ENCODE measurements at regions not wholly inside any gene's neighbourhood (a gene's known extent, or its start where the extent isn't known, plus 50 kb on each side); places are given as distances from the start of the nearest gene placed in this dataset.
"Not testable (repeated sequence)": the region's sequence is repeated elsewhere in the genome, so short reads cannot be mapped to it uniquely, and the experiment has no call there.

DNA sequence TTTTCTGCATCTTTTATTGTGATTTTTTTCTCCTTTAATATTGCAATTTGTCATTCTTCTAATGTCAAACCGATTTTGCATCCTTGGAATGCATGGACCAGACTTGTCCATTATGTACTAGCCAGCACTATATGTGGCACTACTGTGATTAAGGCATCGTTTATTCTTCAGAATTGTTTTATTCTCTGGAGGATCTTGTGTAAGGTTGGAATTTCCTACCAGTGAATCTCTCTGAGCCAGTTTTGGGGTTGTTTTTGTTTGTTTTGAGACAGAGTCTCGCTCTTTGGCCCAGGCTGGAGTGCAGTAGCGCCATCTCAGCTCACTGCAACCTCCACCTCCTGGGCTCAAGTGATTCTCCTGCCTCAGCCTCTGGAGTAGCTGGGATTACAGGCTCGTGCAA is 58.5 kb downstream of the IGLL5 start:
- DNase-seq (ENCODE audit: low spot score), result no peak

DNA sequence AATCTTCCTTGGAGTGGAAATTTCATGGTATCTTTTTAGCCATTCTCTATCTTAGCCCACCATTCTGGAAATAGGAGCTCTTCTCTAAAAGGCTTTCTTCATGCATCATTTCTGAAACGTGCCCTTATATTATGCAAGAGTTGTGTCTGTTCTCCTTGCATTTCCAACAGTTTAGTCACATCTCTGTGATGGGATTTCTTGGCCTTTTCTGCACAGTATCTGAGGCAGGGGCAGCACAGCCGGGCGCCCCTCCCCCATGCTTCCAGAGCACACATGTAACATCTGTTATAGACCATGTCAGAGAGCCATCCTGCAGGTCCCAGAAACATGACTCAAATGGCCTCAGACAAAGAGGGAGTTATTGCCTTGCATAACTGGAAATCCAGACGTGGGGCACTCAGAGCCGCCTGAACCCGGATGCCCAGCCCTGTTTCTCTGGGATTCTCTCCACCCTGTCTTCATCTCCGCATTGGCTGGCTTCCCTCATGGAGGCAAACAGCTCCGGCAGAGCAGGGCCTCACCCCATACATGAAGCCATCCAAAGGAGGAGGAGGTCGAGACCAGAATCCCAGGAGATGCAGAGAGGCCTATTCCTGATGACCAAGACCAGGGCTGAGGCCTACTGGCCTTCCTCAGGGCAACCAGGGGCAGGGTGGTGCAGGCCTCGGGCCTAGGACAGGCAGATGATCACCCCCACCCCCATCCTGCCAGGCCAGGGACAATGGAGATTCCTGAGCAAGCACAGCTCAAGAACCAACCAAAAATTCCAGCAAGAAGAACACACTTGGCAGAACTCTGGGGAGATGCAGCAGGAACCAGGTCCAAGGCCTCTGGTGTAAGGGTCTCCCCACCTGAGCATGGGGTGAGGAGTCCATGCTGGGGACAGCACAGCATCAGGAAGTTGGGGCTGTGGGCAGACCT is 61.3 kb downstream of the IGLL5 start:
- DNase-seq (ENCODE audit: low spot score), result no peak

DNA sequence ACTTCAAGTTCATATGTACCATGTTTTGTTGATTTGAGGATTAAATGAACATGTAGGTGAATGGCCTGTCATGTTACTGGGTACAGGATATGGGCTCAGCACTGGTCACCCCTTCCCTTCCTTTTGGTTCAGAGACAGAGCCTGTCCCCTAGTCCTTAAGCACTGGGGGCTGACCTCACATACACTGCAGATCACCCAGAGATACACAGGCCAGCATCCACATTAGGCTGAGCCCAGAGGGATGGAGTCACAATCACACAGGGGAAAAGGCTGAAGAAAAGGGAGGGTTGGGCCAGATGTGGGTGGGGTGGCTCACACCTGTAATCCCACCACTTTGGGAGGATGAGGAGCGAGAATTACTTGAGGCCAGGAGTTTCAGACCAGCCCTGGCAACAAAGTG is 62.3 kb downstream of the IGLL5 start:
- no peak for DNase-seq (ENCODE audit: low spot score)

DNA sequence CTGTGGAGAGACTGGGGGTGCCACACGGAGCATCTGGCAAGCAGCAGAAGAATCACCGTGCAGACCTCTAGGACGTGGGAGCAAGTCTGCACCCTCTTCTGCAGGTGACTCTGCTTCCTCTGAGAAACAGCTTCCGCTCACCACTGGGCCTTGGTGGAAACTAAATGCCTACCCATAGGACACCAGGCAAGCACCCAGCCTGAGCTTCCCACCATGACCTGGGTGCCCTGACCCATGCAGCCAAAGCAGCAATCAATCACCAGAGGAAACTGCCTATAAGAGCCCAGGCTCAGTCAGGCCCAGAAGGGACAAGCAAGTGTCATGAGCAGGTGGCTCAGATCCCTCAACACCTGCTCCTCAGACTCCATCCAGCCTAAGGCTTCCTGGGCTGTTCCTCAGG is 63.4 kb downstream of the IGLL5 start:
- DNase-seq (ENCODE audit: low spot score), result no peak

DNA sequence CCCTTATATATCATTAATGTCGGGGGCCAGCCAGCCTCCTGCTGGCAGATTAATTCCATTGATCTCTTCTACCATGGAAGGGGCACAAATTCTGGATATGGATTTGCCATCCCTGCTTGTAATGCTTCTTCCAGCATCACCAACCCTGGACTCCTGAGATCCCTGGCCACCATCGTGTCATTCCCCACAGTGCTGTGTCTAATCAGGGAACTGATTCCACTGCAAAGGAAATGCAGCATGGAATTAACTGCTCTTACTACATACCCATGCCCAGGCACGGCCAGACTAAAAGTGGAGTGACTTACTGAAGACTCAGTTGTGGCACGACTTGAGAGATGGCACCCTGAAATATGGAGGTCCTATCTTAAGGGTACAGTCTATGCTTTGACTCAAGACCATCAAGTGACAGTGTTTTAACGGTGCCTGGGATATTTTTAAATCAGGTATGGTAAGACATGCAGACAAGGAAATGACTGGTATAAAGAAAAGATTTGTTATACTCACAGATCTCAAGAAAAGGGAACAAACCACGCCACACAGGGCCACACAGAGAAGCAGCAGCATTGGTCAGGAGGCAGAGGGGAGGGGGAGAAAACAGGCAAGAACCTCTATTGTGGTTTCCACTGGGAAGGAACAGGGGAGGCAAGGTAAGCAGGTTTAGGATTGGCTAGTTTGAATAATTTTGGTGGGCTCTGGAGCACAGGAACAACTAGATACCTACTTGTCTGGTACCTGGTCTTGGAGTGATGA is 65.1 kb downstream of the IGLL5 start:
- no peak for DNase-seq (ENCODE audit: low spot score)

DNA sequence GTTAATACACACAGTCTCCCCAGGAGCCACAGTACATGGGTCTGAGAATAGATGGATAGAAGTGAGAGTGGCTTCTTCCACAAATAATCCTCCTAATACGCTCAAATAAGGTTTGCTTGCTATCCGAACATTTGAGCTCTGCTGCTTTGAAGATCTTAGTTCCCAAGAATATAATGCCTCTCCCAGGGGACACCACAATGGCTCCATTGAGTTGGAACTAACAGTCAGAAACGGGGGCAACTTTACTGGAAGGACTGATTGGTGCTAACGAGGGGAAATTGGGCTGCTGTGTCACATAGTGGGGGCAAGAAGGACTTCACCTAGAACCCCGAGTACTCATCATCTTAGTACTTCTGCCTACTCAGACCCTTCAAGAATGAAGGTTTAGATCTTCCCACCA is 66.2 kb downstream of the IGLL5 start:
- DNase-seq (ENCODE audit: low spot score), result no peak

DNA sequence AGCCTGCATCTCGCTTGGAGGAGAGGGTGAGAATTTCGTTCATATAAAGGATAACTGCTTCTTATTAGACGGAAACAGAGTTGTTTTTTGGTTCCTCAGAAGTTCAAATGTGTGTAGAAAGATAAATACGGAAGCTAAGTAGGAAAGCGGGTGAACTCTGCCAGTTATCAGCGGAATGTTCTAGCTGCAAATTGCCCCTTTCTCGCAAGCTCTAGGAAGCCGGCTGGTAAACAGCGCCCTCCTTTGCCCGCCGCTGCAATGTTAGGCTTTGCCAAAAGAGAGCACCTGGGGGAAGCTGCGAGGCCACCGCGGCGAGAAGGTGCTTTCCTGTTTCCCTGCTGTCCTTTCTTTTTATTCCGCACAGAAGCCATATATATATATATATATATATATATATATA is 67.0 kb downstream of the IGLL5 start:
- DNase-seq (ENCODE audit: low spot score), result peak; percentile 9

DNA sequence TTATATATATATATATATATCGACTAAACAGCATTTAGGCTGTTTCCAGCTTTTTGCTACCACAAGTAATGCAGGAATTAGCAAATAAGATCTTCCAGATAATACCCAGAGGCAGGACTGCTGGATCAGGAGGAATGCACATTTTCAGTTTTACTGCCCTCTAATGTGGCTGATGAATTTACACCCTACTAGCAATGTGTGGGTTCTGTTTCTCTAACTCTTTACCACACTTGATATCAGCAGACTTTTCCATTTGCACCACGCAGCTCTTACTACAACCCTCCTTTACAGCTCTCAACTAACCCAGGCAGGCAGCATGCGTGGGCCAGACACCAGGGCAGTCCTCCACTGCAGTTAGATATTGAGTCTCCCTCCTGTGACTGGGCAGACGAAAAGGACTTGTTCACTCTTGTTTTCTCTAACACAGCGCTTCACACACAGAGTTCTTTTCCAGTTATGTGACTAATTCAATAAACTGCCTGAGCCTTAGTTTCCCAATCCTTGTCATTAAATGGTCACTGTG is 67.7 kb downstream of the IGLL5 start:
- DNase-seq (ENCODE audit: low spot score), result no peak

DNA sequence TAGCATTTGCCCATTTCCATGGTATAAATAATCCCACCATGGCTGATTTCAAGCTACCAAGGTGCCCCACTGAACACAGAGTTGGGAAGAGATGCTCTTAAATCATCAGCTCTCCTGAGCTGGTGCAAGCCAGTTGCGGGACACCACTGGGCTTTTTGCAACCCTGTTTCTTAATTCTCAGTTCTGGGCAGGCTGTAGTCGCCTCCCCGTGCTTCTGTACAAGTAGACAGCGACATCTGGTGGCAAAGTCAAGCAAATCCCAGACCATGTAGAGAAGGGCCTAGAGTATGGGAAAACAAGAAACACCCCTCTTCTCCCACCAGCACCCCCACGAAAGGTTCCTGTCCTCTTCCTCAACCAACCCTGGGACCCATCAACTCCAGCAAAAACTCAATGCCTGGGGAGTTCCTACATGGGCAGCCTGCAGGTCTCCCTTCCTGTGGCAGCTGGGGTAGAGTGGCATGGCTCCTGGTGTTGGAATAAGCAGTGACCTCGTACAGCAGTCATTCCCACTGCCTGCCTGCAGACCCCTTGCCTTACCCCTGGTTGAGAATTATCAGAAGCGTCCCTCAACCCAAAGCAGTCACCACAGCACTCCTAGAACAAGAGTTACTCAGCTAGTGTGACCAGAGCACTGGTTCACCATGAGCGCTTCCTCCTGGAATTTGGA is 68.4 kb downstream of the IGLL5 start:
- DNase-seq (ENCODE audit: low spot score), result peak; percentile 80

DNA sequence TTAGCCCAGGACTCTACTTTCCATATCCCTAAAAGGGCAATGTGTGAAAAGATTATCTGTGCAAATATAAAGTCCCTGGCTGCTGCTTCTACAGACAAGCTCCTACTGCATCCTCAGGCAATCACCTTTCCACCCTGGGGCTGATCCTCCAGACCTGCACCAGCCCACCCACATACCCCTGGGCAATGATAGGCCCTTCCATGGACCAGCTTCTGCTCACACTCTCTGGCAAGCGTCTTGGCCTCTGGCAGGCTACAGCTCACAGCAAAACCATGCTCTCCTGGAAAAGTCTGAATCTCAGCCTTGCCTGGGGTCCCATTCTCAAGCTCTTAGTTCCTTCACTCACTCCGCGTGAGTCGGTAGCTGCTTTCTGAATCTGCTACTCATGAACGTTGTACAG is 69.5 kb downstream of the IGLL5 start:
- no peak for DNase-seq (ENCODE audit: low spot score)

DNA sequence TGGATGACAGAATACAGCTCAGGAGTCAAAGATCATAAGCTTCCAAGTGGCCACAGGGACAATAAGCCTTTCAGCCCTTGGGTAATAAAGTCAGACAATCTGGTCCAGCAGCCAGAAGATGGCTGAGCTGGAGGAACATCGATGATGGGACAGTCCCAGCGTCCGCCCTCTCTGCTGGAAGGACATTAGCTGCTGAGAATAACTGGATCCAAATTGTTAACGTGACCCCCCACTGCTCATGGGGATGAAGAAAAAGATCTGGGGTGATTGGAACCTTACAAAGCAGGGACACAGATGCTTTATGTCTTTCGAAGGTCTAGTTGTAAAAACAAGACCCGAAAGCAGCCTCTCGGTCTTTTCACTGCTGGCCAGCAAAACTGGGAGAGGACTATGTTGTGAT is 71.0 kb downstream of the IGLL5 start:
- no peak for DNase-seq (ENCODE audit: low spot score)

DNA sequence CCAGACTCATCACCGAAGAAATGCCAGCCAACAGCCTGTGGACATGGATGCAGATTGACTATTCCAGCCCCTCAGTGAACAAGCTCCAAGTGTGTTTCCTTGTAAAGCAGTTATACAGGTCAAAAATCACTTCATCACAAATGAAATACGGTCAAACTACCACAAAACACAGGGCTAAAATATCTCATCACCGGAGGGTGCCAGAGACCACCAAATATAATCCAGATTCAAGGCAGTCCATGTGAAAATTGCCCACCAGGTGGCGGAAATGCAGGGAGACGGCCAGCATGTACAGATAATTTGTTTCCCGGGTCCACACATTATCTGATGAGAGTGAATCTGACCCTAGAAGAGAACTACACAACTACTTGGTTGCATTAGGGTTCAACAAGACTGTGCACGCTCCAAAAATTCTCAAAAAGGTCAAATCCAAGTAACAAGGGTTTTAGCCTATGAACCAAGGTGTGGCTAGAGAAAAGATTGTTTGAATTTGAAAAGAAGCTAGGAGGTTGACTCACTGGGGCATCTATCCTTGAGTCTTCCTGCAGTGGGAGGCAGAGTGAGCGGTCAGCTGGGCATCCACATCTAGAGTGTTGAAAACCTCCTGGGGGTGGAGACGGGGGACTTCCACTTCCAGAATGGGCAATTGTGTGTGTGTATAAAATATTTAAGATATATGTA is 71.7 kb downstream of the IGLL5 start:
- peak; percentile 88 for DNase-seq (ENCODE audit: low spot score)

DNA sequence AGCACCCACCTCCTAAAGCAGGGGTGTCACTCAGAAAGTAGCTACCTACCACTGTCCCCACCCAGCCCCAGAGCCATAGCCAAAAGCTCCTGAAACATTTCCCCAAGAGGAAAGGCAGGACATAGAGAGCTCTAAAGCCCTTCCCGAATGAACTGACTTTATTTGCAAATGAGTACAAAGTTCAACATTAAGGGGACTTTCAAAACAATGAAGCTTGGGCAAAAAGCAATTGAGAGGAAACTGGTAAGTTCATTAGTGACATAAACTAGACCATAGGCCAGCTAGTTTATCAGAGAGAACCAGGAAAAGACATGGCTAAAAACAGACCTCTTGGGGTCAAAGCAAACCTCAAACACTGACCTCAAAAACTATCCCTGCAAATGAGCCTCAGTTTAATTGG is 72.7 kb downstream of the IGLL5 start:
- no peak for DNase-seq (ENCODE audit: low spot score)

DNA sequence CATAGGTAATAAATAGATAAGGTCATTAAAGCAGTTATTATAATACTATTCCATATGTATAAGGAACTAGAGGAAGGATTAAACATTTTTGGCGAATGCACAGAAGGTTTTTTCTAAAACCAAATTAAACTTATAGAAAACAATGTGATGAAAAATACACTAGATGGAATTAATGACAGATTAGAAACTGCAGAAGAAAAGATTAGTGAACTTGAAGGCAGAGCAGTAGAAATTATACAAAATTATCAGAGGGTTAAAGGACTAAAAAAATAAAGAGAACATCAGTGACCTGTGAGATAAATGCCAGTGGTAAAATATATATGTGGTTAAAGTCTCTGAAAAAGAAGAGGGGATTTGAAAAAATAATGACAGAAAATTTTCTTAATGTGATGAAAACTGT is 74.0 kb downstream of the IGLL5 start:
- no peak for DNase-seq (ENCODE audit: low spot score)

DNA sequence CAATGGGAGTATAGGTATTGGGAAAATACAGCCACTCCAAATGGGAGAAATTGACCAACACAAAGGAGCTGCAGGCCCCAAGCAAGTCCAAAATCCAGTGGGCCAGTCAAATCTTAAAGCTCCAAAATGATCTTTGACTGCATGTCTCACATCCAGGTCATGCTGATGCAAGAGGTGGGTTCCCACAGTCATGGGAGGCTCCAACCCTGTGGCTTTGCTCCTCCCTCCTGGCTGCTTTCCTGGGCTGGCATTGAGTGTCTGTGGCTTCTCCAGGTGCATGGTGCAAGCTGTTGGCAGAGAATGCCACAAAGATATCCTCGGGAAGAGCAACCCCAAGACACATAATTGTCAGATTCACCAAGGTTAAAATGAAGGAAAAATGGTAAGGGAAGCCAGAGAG is 80.8 kb downstream of the IGLL5 start:
- no peak for DNase-seq (ENCODE audit: low spot score)

DNA sequence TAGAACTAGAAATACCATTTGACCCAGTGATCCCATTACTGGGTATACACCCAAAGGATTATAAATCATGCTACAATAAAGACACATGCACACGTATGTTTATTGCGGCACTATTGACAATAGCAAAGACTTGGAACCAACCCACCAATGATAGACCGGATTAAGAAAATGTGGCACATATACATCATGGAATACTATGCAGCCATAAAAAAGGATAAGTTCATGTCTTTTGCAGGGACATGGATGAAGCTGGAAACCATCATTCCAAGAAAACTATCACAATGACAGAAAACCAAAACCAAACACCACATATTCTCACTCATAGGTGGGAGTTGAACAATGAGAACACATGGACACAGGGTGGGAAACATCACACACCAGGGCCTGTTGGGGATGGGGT is 85.0 kb downstream of the IGLL5 start:
- DNase-seq (ENCODE audit: low spot score), result not testable (repeated sequence)

DNA sequence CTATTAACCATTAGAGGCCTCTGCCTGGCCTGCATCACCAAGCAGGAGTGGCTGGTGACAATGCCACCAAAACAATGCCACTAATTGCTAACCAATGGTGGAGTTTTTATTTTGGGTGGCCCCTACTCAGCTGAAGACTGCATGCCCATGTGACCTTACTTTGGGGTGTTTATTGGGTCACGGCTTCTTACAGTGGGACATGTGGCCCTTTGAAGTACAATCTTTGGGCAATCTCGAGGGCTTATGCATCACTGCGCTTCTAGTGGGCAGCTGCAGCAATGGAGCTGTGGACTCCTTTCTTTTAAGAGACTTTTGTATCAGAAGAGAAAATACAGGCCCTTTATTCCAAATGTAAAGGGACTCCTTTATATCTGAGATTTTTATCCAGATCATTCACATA is 85.7 kb downstream of the IGLL5 start:
- DNase-seq (ENCODE audit: low spot score), result no peak

DNA sequence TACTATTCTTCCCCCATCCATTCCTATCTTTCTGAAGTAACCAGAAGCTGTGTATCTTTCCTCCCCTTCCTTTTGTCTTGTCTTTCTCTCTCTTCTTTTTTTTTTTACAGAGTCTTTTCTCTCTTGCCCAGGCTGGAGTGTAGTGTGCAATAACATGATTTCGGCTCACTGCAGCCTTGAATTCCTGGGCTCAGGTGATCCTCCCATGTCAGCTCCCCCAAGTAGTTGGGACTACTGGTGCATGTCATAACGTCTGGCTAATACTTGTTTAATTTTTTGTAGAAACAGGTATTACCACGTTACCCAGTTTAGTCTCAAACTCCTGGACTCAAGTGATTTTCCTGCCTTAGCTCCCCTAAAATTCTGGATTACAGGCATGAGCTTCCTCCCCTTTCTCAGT is 86.5 kb downstream of the IGLL5 start:
- no peak for DNase-seq (ENCODE audit: low spot score)

DNA sequence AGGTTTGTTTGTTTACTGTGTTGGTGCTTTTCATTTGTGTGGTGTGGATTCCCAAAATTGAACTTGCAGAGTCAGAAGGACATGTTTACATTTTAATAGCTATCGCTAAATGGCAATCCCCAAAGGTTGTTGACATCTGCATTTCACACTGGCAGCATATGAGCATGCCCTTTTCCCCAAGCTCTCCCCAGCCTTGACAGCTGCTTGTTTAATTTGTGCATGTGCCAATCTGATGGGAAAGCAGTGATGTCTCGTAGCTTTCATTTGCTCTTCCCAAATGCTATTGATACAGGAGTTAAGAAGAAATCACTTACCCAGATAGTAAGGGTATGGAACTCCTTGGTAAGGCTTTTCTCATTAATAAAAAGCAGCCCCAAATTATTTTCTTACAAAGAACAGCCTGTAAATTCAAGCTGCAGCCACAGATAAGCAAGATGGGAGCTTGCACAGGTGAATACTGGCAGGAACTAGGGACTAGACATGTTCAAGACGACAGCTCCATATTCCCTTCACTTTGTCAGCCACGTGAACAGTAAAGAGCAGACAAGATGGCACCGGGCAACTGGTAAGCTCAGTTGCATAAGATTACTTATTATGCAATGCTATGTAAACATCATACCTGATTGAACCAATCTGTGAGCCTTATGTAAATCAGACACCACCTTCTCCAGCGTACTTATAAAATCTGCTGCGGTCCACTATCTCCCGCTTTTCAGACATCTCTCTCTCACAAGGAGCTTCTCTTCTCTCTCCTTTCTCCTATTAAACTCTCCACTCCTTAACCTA is 87.4 kb downstream of the IGLL5 start:
- DNase-seq (ENCODE audit: low spot score), result no peak

DNA sequence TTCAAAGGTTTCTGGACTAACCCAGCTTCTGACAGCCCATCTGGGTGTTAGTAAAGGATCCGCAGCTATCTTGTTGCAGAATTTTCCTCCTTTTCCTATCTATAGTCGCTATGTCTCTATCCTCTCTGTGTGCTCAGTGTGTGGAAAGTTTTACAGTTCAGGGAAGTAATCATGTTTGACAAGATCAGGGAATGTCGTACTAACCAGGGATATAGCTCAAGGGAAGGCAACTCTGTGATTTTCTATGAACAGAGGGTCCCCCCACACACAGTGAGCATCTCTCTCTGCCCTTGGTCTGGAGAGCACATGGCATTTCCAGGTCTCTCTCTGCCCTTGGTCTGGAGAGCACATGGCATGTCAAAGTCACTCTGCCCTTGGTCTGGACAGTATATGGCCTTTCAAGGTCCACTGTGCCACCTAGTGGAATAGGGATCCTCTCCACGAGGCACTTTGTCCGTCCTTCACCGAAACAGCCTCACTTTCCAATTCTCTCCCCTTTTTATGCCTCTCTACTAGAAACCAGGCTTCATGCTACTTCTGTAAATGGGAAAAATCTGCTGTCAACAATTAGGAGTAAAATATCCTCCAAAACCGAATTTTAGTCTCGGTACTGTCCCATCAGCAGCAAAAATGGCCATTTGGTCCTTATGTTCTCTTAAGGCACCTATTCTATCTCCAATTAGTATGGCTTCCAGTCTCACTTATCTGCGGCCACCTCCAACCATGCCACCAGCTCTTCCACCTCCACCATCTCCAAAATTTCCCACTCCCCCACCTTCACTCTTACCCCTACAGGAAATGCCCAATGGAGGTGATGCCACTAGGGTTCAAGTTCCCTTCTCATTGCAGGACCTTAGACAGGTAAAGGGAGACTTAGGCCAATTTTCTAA is 88.7 kb downstream of the IGLL5 start:
- no peak for DNase-seq (ENCODE audit: low spot score)
